ENCODE measurements at regions not wholly inside any gene's neighbourhood (a gene's known extent, or its start where the extent isn't known, plus 50 kb on each side); places are given as distances from the start of the nearest gene placed in this dataset.

- ATAC-seq (ENCODE audit: low read depth) (no peak), DNase-seq (no peak)
- TF ChIP-seq CTCF (IDR thresholded peaks at IDR 0.05) (no peak), EZH2 (IDR thresholded peaks at IDR 0.05; ENCODE audit: borderline replicate concordance, insufficient read depth, low read depth, low read length, poor library complexity, severe bottlenecking) (no peak)
- Mint-ChIP-seq H3K27me3 (no peaks in the 10 kb centered on the region), H3K4me1 (no peaks in the 10 kb centered on the region), H3K4me3 (no peak overlapping the region), H3K9me3 (ENCODE audit: insufficient read depth) (no peaks in the 10 kb centered on the region), H3K27ac (no peak overlapping the region)
- no peaks in the 10 kb centered on the region for H4K20me1 ChIP-seq (ENCODE audit: control insufficient read depth, insufficient read depth, low read length, poor library complexity, severe bottlenecking)
- no peak overlapping the region for H3K4me2 ChIP-seq (replicated peaks; ENCODE audit: low read depth, low read length, poor library complexity, severe bottlenecking)
- no peak overlapping the region for H2AFZ ChIP-seq (ENCODE audit: insufficient read depth, low read depth, low read length, poor library complexity, severe bottlenecking)
- H3K79me2 ChIP-seq (ENCODE audit: control insufficient read depth, insufficient read depth, low read length): no peaks in the 10 kb centered on the region
- intact Hi-C loops (cut with micrococcal nuclease): no loop called here
- no peaks in the 10 kb centered on the region for H3K9me3 ChIP-seq (ENCODE audit: control extremely low read depth in 1 of 3, control insufficient read depth in 2 of 3, insufficient read depth in 1 of 3, low read length in 2 of 3)
- H3K27me3 ChIP-seq (replicated peaks in 1 of 4; ENCODE audit: control extremely low read depth in 1 of 4, control insufficient read depth in 3 of 4, insufficient read depth in 4 of 4, low read length in 3 of 4): no peaks in the 10 kb centered on the region
- CTCF ChIA-PET: no interaction called here
- no peaks in the 10 kb centered on the region for H3K36me3 ChIP-seq (replicated peaks in 1 of 2; ENCODE audit: control extremely low read depth in 1 of 2, control insufficient read depth in 1 of 2, extremely low read depth in 1 of 2, insufficient read depth in 2 of 2, low read length in 1 of 2)
- POLR2A ChIA-PET: no interaction called here
- H3K4me3 ChIP-seq (ENCODE audit: control extremely low read depth in 1 of 5, extremely low read depth in 1 of 5, insufficient read depth in 1 of 5, low read depth in 2 of 5, low read length in 4 of 5): no peak overlapping the region
- no peak overlapping the region for H3K9ac ChIP-seq (ENCODE audit: low read length)
- H3K27ac ChIP-seq (ENCODE audit: low read length in 2 of 2): no peak overlapping the region
- H3K4me1 ChIP-seq (ENCODE audit: control insufficient read depth in 2 of 2, insufficient read depth in 2 of 2, low read length in 2 of 2): no peaks in the 10 kb centered on the region
- WGBS (ENCODE audit: insufficient coverage): no CpG with 5 or more reads among the region's 3 CpGs
Measured at GRCh38 chr13:33913829-33914228, 95.9 kb downstream of the RFC3 start.

GRCh38 chr13:33917190-33917589, 99.2 kb downstream of the RFC3 start:
- H3K79me2 ChIP-seq (ENCODE audit: control insufficient read depth, insufficient read depth, low read length): no peaks in the 10 kb centered on the region
- H3K27me3 ChIP-seq (replicated peaks in 1 of 4; ENCODE audit: control extremely low read depth in 1 of 4, control insufficient read depth in 3 of 4, insufficient read depth in 4 of 4, low read length in 3 of 4): no peaks in the 10 kb centered on the region
- no peaks in the 10 kb centered on the region for H3K9me3 ChIP-seq (ENCODE audit: control extremely low read depth in 1 of 3, control insufficient read depth in 2 of 3, insufficient read depth in 1 of 3, low read length in 2 of 3)
- H3K4me3 ChIP-seq (ENCODE audit: control extremely low read depth in 1 of 5, extremely low read depth in 1 of 5, insufficient read depth in 1 of 5, low read depth in 2 of 5, low read length in 4 of 5): no peak overlapping the region
- no peak overlapping the region for H3K4me2 ChIP-seq (replicated peaks; ENCODE audit: low read depth, low read length, poor library complexity, severe bottlenecking)
- POLR2A ChIA-PET: no interaction called here
- H3K4me1 ChIP-seq (ENCODE audit: control insufficient read depth in 2 of 2, insufficient read depth in 2 of 2, low read length in 2 of 2): no peaks in the 10 kb centered on the region
- TF ChIP-seq EZH2 (IDR thresholded peaks at IDR 0.05; ENCODE audit: borderline replicate concordance, insufficient read depth, low read depth, low read length, poor library complexity, severe bottlenecking) (no peak), CTCF (IDR thresholded peaks at IDR 0.05) (no peak)
- H3K36me3 ChIP-seq (replicated peaks in 1 of 2; ENCODE audit: control extremely low read depth in 1 of 2, control insufficient read depth in 1 of 2, extremely low read depth in 1 of 2, insufficient read depth in 2 of 2, low read length in 1 of 2): no peaks in the 10 kb centered on the region
- H4K20me1 ChIP-seq (ENCODE audit: control insufficient read depth, insufficient read depth, low read length, poor library complexity, severe bottlenecking): no peaks in the 10 kb centered on the region
- ATAC-seq (ENCODE audit: low read depth) (no peak), DNase-seq (no peak)
- intact Hi-C loops (cut with micrococcal nuclease): no loop called here
- CTCF ChIA-PET: no interaction called here
- H3K27ac ChIP-seq (ENCODE audit: low read length in 2 of 2): no peak overlapping the region
- no peaks in the 10 kb centered on the region for H3K4me1 Mint-ChIP-seq
- no peaks in the 10 kb centered on the region for H3K9me3 Mint-ChIP-seq (ENCODE audit: insufficient read depth)
- H3K4me3 Mint-ChIP-seq: no peak overlapping the region
- no peak overlapping the region for H2AFZ ChIP-seq (ENCODE audit: insufficient read depth, low read depth, low read length, poor library complexity, severe bottlenecking)
- H3K27ac Mint-ChIP-seq: no peak overlapping the region
- WGBS (ENCODE audit: insufficient coverage): 98% methylated on average over 4 of the region's 4 CpGs
- H3K27me3 Mint-ChIP-seq: no peaks in the 10 kb centered on the region
- H3K9ac ChIP-seq (ENCODE audit: low read length): no peak overlapping the region
